ENCODE measurements at regions not wholly inside any gene's neighbourhood (a gene's known extent, or its start where the extent isn't known, plus 50 kb on each side); places are given as distances from the start of the nearest gene placed in this dataset.

GRCh38 chr6:131424475-131424874 lies 148.6 kb upstream of the ARG1 start:
- TF ChIP-seq CTCF (conservative IDR thresholded peaks at IDR 0.05; ENCODE audit: low read depth, low read length), result no peak
- TF ChIP-seq EZH2 (IDR thresholded peaks at IDR 0.05; ENCODE audit: borderline replicate concordance, low read depth, low read length, poor library complexity, severe bottlenecking), result no peak

Measured in A673 (cell line).